ENCODE measurements at regions not wholly inside any gene's neighbourhood (a gene's known extent, or its start where the extent isn't known, plus 50 kb on each side); places are given as distances from the start of the nearest gene placed in this dataset.

DNA sequence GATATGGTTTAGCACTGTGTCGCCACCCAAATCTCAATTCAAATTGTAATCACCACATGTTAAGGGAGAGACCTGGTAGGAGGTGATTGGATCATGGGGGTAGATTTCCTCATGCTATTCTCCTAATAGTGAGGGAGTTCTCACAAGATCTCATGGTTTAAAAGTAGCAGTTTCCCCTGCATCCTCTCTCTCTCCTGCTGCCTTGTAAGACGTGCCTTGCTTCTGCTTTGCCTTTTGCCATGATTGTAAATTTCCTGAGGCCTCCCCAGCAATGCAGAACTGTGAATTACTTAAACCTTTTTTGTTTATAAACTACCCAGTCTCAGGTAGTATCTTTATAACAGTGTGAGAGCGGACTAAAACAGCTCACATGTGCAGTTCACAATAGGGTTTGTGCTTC is 1668.7 kb upstream of the RAG2 start:
- no peaks in the 10 kb centered on the region for H3K4me1 ChIP-seq (ENCODE audit: control insufficient read depth, insufficient read depth, low read length)
- no peak overlapping the region for H3K4me3 ChIP-seq (ENCODE audit: low read length)
- H3K27ac ChIP-seq (ENCODE audit: low read depth, low read length) = no peak overlapping the region

DNA sequence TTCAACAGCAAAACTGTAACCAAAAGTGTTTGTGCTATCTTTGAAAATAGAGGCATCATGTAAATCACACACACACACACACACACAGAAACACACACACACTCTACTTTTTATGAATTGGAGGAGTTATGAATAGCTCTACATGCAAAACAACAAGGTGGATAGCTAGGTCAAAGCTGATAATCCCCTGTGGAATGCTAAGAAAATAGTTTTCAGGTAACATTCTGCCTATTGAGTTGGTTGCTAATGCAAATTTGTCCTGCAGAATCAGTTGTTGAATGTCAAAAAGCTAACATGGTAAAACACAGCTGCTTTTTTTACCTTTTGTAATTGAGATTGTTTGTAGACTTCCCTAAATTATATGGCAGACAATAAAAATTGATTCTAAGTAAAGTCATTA is 1658.4 kb upstream of the RAG2 start:
- H3K27ac ChIP-seq (ENCODE audit: low read depth, low read length) = no peak overlapping the region
- H3K27me3 ChIP-seq (ENCODE audit: control insufficient read depth, insufficient read depth, low read length) = no peaks in the 10 kb centered on the region
- no peaks in the 10 kb centered on the region for H3K4me1 ChIP-seq (ENCODE audit: control insufficient read depth, insufficient read depth, low read length)
- no peaks in the 10 kb centered on the region for H3K36me3 ChIP-seq (ENCODE audit: control insufficient read depth, insufficient read depth, low read length)
- no peak overlapping the region for H3K4me3 ChIP-seq (ENCODE audit: low read length)
- no peak overlapping the region for H3K9ac ChIP-seq (ENCODE audit: low read length)

More for the DNA sequence above, 1668.7 kb upstream of the RAG2 start:
- Histone ChIP-seq H3K27me3 (ENCODE audit: control insufficient read depth, insufficient read depth, low read length) (no peaks in the 10 kb centered on the region), H3K9ac (ENCODE audit: low read length) (no peak overlapping the region), H3K36me3 (ENCODE audit: control insufficient read depth, insufficient read depth, low read length) (no peaks in the 10 kb centered on the region)

DNA sequence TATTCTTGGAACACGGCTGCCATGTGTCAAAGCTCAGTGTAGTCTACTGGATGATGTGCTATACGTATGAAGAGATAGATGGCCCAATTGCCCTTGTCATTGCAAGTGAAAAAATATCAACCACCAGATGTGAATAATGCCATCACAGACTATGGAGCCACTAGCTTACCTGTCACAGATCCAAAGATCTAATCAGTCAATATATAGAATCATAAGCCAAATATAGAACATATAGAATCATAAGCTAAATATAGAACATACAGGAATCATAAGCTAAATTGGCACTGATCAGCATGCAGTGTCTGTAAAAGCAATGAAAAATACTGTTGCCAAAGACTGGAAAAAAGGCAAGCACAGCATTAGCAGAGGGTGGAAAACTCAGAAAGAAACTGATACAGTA is 1656.9 kb upstream of the RAG2 start:
- Histone ChIP-seq H3K27me3 (ENCODE audit: control insufficient read depth, insufficient read depth, low read length) (no peaks in the 10 kb centered on the region), H3K4me3 (ENCODE audit: low read length) (no peak overlapping the region), H3K27ac (ENCODE audit: low read depth, low read length) (no peak overlapping the region), H3K36me3 (ENCODE audit: control insufficient read depth, insufficient read depth, low read length) (no peaks in the 10 kb centered on the region), H3K4me1 (ENCODE audit: control insufficient read depth, insufficient read depth, low read length) (no peaks in the 10 kb centered on the region), H3K9ac (ENCODE audit: low read length) (no peak overlapping the region)

DNA sequence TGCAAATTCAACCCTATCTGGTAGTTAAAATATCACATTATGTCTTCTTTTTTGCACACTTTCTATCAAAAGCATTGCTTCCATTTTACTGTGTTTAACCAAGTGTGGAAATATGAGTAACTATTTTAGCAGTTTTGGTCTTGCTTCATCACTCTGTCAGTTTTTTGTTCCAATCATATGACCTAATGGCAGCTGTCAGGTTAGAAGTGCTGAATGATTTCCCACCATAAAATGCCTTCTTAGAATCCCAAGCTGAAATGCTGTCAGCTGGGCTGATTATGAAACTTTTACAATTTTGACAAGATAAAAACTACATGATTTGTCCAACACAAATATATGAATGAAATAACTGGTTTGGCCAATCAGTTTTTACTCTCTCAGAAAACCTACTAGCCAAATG is 1654.6 kb upstream of the RAG2 start:
- no peak overlapping the region for H3K27ac ChIP-seq (ENCODE audit: low read depth, low read length)
- no peaks in the 10 kb centered on the region for H3K36me3 ChIP-seq (ENCODE audit: control insufficient read depth, insufficient read depth, low read length)
- H3K27me3 ChIP-seq (ENCODE audit: control insufficient read depth, insufficient read depth, low read length) = no peaks in the 10 kb centered on the region
- H3K9ac ChIP-seq (ENCODE audit: low read length) = no peak overlapping the region
- H3K4me3 ChIP-seq (ENCODE audit: low read length) = no peak overlapping the region
- H3K4me1 ChIP-seq (ENCODE audit: control insufficient read depth, insufficient read depth, low read length) = no peaks in the 10 kb centered on the region

DNA sequence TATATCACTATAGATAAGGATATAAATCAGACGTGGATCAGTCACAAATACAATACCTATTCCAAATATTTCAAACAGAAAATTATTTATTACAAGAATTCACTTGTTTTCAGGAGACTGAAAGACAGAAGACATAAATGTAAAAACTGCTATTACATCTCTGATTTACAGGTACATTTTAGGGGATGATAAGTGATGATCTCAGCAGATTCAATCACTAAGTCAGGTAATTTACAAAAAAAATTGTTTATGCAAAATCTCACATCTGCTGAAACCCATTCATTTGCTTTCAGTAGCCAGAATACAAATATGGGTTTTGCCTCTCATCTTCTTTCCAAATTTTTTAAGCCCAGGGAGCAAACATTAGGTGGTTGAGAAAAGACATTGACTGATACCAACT is 1648.4 kb upstream of the RAG2 start:
- H3K4me1 ChIP-seq (ENCODE audit: control insufficient read depth, insufficient read depth, low read length) = no peaks in the 10 kb centered on the region
- H3K9ac ChIP-seq (ENCODE audit: low read length) = no peak overlapping the region
- H3K4me3 ChIP-seq (ENCODE audit: low read length) = no peak overlapping the region
- no peaks in the 10 kb centered on the region for H3K36me3 ChIP-seq (ENCODE audit: control insufficient read depth, insufficient read depth, low read length)
- no peak overlapping the region for H3K27ac ChIP-seq (ENCODE audit: low read depth, low read length)
- no peaks in the 10 kb centered on the region for H3K27me3 ChIP-seq (ENCODE audit: control insufficient read depth, insufficient read depth, low read length)

DNA sequence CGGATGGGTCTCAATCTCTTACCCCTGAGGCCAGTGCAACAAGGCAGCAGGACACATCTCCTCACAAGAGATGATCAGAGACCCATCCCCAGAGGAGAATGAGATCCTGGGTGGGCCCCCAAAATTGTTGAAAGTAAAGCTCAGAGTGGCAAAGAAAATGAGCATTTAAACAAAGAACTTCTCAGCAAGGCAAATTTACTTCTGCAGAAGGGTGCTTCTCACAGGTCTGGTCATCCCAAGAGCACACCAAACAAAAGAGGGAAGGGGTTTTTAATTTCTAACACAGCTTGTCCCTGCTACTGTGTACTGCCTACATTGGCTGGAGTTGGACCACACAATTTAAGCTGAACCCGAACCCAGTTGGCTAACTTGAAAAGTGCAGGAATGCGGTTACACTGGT is 1628.6 kb upstream of the RAG2 start:
- Histone ChIP-seq H3K4me3 (ENCODE audit: low read length) (no peak overlapping the region), H3K4me1 (ENCODE audit: control insufficient read depth, insufficient read depth, low read length) (no peaks in the 10 kb centered on the region), H3K36me3 (ENCODE audit: control insufficient read depth, insufficient read depth, low read length) (no peaks in the 10 kb centered on the region), H3K27me3 (ENCODE audit: control insufficient read depth, insufficient read depth, low read length) (no peaks in the 10 kb centered on the region), H3K27ac (ENCODE audit: low read depth, low read length) (no peak overlapping the region), H3K9ac (ENCODE audit: low read length) (no peak overlapping the region)

DNA sequence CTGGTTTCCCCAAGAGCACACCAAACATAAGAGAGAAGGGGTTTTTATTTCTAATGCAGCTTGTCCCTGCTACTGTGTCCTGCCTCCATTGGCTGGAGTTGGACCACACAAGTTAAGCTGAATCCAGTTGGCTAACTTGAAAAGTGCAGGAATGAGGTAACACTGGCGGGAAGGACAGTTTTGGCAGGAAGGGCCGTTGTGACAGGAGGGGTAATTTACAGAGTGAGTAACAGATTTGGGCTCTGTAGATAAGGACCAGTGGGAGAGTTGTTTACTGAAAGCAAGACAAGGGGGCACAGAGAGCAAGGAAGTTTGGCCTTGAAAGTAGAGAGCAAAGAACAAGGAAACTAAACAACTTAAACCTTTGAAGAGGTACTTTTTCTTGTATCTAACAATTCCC is 1623.3 kb upstream of the RAG2 start:
- Histone ChIP-seq H3K4me1 (ENCODE audit: control insufficient read depth, insufficient read depth, low read length) (no peaks in the 10 kb centered on the region), H3K27ac (ENCODE audit: low read depth, low read length) (no peak overlapping the region), H3K9ac (ENCODE audit: low read length) (no peak overlapping the region), H3K36me3 (ENCODE audit: control insufficient read depth, insufficient read depth, low read length) (no peaks in the 10 kb centered on the region), H3K4me3 (ENCODE audit: low read length) (no peak overlapping the region), H3K27me3 (ENCODE audit: control insufficient read depth, insufficient read depth, low read length) (no peaks in the 10 kb centered on the region)

DNA sequence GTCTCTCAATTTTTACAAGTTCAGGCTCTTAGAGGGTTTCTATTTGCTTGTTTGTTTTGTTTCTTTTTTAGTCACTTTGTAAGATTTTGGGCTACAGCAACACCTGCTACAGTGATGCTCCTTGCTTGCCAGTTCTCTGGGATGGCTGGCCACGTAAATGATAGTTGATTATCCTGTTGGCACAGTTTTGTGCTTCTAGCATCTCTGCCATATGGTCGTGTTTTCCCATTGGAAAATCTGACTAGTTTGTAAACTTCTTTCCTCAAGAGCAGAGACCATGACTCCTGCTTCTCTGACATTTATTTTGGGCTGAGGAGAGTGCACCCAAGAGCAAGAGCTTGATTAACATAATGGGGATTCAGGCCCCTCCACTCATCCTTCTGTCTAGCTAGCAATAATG is 1621.6 kb upstream of the RAG2 start:
- Histone ChIP-seq H3K9ac (ENCODE audit: low read length) (no peak overlapping the region), H3K36me3 (ENCODE audit: control insufficient read depth, insufficient read depth, low read length) (no peaks in the 10 kb centered on the region), H3K4me1 (ENCODE audit: control insufficient read depth, insufficient read depth, low read length) (no peaks in the 10 kb centered on the region), H3K27ac (ENCODE audit: low read depth, low read length) (no peak overlapping the region), H3K4me3 (ENCODE audit: low read length) (no peak overlapping the region), H3K27me3 (ENCODE audit: control insufficient read depth, insufficient read depth, low read length) (no peaks in the 10 kb centered on the region)

DNA sequence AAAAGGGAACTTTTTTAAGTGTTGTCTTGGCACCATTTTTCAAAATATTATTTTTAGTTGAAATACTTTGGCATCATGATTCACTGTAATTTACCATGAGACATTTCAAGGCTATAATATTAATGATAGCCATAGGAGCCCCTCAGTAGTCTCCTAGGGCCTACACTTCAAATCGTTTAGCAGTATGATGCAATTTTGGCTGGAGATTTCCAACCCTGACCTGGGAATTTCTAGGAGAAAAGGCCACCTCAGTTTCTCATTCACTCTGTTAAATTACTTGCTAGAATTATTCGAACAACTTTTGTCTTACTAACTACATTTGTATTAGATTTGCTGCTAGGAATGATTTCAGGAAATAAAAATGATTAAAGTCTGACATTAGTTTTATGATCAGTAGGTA is 1610.9 kb upstream of the RAG2 start:
- Histone ChIP-seq H3K9ac (ENCODE audit: low read length) (no peak overlapping the region), H3K27ac (ENCODE audit: low read depth, low read length) (no peak overlapping the region), H3K4me3 (ENCODE audit: low read length) (no peak overlapping the region), H3K27me3 (ENCODE audit: control insufficient read depth, insufficient read depth, low read length) (no peaks in the 10 kb centered on the region), H3K36me3 (ENCODE audit: control insufficient read depth, insufficient read depth, low read length) (no peaks in the 10 kb centered on the region), H3K4me1 (ENCODE audit: control insufficient read depth, insufficient read depth, low read length) (no peaks in the 10 kb centered on the region)

DNA sequence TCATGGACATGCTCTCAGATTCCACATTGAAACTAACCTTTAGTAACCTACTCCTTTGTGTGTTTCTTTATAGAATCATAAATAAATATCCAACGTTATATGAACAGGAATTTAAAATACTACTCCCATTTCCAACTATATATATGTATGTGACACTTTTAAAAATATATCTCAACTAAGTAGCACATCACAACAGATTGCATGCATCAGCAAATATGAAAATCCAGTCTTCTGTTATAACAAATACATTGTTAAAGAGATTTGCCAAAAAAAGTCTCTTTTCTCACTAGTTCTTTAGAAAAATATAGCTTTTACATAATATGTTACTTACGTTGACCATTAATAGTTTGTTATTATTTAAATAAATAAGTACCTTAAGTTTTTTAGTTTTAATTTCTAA is 1608.6 kb upstream of the RAG2 start:
- no peak overlapping the region for H3K27ac ChIP-seq (ENCODE audit: low read depth, low read length)
- H3K4me1 ChIP-seq (ENCODE audit: control insufficient read depth, insufficient read depth, low read length) = no peaks in the 10 kb centered on the region
- no peaks in the 10 kb centered on the region for H3K27me3 ChIP-seq (ENCODE audit: control insufficient read depth, insufficient read depth, low read length)
- no peak overlapping the region for H3K9ac ChIP-seq (ENCODE audit: low read length)
- H3K36me3 ChIP-seq (ENCODE audit: control insufficient read depth, insufficient read depth, low read length) = no peaks in the 10 kb centered on the region
- no peak overlapping the region for H3K4me3 ChIP-seq (ENCODE audit: low read length)

DNA sequence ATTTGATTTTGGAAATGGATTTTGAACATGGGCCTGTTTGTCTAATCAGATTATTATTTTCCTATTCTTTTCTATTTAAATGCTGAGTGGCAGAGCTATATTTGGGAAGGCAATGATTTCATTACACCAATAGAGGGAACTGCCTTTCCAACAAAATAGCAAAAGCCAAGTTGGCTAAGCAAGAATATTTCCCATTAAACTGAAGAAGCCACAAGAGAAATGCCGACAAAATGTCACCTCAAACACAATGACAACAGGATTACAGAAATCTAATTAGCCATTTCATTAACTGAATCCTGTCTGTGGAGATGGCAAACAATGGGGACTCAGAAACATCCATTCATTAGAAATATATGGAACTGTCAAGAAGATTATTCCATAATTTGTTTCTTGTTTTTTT is 1593.1 kb upstream of the RAG2 start:
- Histone ChIP-seq H3K4me1 (ENCODE audit: control insufficient read depth, insufficient read depth, low read length) (no peaks in the 10 kb centered on the region), H3K9ac (ENCODE audit: low read length) (no peak overlapping the region), H3K4me3 (ENCODE audit: low read length) (no peak overlapping the region), H3K27me3 (ENCODE audit: control insufficient read depth, insufficient read depth, low read length) (no peaks in the 10 kb centered on the region), H3K27ac (ENCODE audit: low read depth, low read length) (no peak overlapping the region), H3K36me3 (ENCODE audit: control insufficient read depth, insufficient read depth, low read length) (no peaks in the 10 kb centered on the region)

DNA sequence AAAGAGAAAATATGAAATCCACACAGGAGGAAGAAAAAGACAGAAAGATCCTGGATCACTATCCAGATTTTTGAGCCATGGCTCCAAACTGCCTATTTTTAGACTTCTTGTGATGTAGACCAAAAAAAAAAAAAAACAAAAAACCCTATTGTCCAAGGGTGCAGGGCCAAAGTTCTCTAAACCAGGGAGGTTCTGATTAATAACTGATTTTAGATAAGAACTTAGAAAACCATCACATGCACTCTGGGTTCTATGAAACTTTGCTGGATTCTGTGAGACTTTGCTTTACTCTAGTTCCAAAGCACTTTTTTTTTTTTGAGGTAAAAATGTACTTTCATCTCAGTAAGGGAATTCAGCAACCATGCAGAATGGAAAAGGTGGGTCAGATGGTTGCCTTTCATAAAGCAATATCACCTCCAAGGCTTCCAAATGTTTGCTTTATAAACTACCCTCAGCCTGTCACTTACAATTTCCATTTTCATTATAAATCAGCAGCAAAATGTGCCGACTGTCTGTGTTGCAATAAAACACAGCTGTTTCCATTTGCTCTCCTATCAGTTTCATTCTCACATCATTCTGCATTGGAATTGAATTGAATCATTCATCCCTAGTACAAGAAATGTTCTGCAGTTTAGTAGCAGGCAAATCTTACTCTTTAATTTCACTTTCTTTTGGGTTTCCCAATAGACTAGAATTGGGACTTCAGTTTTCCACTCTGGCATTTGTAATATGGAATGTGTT is 1584.3 kb upstream of the RAG2 start:
- no peaks in the 10 kb centered on the region for H3K36me3 ChIP-seq (ENCODE audit: control insufficient read depth, insufficient read depth, low read length)
- no peak overlapping the region for H3K4me3 ChIP-seq (ENCODE audit: low read length)
- no peak overlapping the region for H3K27ac ChIP-seq (ENCODE audit: low read depth, low read length)
- H3K27me3 ChIP-seq (ENCODE audit: control insufficient read depth, insufficient read depth, low read length) = no peaks in the 10 kb centered on the region
- H3K4me1 ChIP-seq (ENCODE audit: control insufficient read depth, insufficient read depth, low read length) = no peaks in the 10 kb centered on the region
- H3K9ac ChIP-seq (ENCODE audit: low read length) = no peak overlapping the region

DNA sequence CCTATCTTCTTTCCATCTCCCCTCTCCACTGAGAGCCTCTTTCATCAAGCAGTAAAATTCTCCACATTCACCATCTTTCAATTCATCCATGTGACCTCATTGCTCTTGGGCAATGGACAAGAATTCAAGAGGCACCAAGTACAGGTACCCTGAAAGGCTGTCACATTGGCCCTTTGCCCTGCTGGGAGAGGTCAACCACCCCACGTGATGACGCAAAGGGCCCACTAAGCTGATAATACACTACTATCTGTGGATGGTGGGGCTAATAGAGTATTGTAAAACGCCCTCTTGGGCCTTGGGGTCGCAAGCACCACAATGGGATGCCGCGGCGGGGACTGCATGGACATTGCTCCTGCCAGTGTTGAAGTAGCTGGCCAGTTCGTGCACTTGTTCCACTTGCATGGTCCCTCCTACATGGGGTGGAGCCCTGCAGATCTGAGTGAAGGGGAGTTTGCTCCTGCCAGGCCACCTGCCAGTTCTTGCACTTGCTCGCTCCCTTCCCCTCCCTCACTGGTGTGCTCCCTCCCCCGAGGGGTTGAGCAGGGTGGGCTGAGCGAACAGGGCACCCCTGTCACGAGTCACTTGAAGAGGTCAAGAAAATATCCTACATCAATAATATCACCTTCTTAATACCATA is 1578.8 kb upstream of the RAG2 start:
- H3K27me3 ChIP-seq (ENCODE audit: control insufficient read depth, insufficient read depth, low read length) = no peaks in the 10 kb centered on the region
- H3K27ac ChIP-seq (ENCODE audit: low read depth, low read length) = no peak overlapping the region
- no peaks in the 10 kb centered on the region for H3K4me1 ChIP-seq (ENCODE audit: control insufficient read depth, insufficient read depth, low read length)
- H3K9ac ChIP-seq (ENCODE audit: low read length) = no peak overlapping the region
- H3K4me3 ChIP-seq (ENCODE audit: low read length) = no peak overlapping the region
- no peaks in the 10 kb centered on the region for H3K36me3 ChIP-seq (ENCODE audit: control insufficient read depth, insufficient read depth, low read length)
